KG1 (cell line): ENCODE measurements at regions not wholly inside any gene's neighbourhood (a gene's known extent, or its start where the extent isn't known, plus 50 kb on each side); places are given as distances from the start of the nearest gene placed in this dataset.
A peak's percentile ranks its signal among the peaks of the same experiment; 100 is the strongest.

ENCODE experiments used
- DNase-seq: peaks from one replicate; lab custom pipeline; 2025; lab: John Stamatoyannopoulos, UW

DNA sequence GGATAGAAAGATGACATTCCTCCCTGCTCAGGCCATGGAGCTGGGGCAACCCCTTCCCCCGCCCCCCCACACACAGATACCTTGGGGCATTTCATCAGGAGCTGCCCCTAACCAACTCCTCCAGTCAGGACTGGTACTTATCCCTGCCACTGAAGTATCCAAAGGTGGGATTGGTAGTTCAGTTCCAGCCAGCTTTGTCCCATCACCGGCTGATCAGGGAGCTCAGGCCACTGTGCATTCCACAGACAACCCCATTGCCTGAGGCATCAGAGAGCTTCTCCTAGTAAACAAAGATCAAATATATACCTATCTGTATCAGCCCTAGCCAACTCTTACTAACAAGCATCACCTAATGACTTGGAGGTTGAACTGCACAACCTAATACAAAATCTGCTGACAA lies 218.2 kb upstream of the FMR1 start:
- no peak for DNase-seq

DNA sequence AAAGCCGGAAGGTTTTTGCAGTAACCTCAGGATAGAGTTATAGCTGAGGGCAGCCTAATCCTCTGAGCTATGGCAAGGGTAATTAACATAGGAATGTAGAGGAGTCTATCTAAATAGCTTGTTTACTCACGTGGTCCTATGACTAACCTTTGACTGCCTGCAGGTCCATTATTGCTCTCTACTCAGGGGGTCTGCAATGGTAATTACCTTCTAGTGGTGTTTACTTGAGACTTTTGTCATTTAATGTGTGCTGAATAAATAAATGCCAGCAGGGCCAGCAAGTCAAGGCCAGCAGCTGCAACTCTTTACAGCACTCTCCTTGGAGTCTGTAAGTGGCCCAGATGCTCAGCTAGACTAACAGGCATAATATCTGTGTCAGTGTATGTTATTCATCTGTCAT lies 212.7 kb upstream of the FMR1 start:
- no peak for DNase-seq

DNA sequence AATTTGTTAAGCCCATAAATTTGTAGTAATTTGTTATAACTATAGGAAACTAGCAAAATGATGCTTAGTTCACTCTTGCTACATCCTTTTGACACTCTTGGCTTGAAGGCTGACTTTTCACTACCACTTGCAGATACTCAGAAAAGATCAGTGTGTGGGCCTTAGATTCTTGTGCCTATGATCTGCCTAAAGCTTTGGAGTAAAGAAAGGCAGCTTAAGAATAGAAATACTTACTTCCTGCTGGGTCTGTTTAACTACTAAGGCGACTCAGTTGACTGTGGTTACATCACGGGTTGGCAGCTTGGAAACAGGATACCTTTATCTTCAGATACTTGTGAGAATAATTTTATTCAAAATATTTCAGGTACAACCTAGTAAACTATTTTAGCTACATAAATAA lies 201.4 kb upstream of the FMR1 start:
- DNase-seq: no peak

DNA sequence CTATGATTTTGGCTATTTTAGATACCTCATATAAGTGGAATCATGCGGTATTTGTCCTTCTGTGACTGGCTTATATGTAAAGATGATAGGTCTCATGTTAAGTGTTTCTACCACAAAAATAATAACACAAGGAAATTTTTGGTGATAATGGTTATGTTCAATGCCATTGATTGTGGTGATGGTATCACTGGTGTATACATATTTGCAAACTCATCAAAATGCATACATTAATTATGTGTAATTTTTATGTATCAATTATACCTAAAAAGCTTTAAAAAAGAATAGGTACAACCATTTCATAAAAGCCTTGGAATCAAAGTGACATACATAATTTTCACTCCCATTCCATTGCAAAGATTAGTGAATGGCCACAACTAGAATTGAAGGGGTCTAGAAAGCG lies 178.3 kb upstream of the FMR1 start:
- no peak for DNase-seq

GRCh38 chrX:147735364-147735763 lies 176.4 kb upstream of the FMR1 start:
- DNase-seq: no peak

- no peak for DNase-seq
These were observed 175.7 kb upstream of the FMR1 start for GRCh38 chrX:147736045-147736444.

GRCh38 chrX:147737690-147738089 lies 174.0 kb upstream of the FMR1 start:
- DNase-seq: no peak

GRCh38 chrX:147738265-147738664 lies 173.5 kb upstream of the FMR1 start:
- DNase-seq: peak; percentile 1

DNA sequence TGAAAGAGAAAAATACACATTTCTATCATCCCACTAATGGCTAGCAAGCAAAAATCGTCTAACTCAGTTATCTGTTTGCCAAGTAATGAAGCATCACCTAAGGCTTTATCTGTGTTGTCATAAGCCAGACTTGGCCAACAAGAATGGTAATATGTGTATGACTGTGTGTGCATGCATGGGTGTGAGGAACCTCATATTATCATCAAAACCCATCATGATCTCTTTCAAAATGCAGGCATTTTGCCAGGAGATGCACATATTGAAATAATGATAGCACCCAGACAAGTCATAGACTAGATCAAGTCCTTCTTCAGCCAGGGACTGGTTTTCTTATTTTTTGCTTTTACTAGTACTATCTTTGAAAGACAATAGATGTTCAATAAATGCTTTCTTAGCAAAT lies 172.5 kb upstream of the FMR1 start:
- DNase-seq: no peak

DNA sequence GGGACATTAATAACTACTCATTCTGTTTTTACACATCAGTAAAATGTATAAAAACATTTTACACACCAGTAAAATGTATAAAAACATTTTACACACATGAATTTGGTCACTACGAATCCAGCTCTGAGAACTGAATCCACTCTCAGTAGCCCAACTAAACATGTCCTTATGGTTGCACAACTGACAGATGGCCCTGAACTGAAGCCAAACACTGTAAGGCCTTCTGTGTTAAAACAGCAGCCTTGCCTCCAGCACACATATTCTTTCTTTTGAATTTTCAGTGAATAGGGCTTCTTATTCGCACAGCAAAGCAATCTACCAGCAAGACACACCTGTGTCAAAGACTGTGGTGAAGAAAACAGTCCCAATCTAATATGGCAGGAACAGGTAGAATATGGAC lies 169.9 kb upstream of the FMR1 start:
- no peak for DNase-seq

GRCh38 chrX:147749308-147749707 lies 162.4 kb upstream of the FMR1 start:
- DNase-seq: no peak

DNA sequence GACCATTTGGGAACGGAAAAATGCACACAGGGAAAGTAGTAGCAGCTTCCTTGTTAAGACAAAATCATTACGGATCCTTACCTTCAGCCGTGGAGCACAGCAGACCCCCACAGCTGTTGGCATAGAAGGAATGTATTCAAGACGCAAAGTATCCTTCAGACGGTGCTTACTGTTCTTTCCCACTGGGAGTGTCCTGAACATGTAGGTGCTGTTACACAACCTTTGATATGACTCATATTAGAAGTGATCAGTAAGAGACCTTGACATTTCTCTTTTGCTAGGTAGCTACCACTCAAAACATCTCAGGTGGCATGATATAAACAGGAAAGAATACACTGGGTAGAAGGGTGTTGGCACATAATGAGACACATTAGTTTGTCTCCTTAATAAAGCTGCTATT lies 154.0 kb upstream of the FMR1 start:
- DNase-seq: no peak

DNA sequence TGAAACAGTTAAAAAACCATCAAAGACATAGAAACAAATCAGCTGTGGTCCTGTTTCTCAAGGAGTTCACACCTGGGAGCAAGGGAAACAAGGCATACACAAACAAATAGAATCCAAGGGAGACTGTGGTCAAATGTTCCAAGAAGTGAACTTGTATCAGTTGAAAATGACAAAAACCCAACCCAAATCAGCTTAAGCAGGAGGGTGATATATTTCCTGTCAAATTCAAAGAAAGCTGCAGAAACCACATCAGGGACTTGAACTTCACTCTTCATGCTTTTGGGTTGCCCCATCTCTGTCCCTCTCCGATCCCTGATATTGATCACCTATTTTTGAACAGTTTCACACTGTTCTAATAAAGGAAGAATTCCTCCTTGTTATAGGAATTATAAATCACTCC lies 148.6 kb upstream of the FMR1 start:
- no peak for DNase-seq

- DNase-seq: no peak
These were observed 146.9 kb upstream of the FMR1 start for GRCh38 chrX:147764868-147765267.

GRCh38 chrX:147770858-147771257 lies 140.9 kb upstream of the FMR1 start:
- DNase-seq: no peak

- no peak for DNase-seq
These were observed 134.7 kb upstream of the FMR1 start for GRCh38 chrX:147776988-147777387.

GRCh38 chrX:147779173-147779572 lies 132.5 kb upstream of the FMR1 start:
- DNase-seq: no peak

DNA sequence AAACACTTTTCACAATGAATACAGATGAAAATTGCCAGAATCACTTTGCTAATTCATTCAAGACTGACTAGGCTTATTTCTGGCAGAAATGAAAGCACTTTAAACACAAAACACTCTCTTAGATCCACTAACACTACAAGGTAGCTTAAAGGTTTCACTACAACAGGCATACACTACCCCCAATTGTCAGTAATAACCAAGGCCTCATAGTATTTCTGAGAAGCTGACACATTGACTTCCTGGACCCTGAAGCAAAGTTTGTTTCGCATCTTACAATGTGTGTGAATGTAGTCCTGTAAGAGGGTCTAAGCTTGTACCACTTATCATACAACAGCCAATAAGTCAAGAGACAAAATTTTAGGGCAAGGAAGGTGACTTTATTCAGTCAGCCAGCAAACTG lies 129.9 kb upstream of the FMR1 start:
- no peak for DNase-seq

GRCh38 chrX:147788641-147789350 lies 122.9 kb upstream of the FMR1 start:
- DNase-seq: no peak

GRCh38 chrX:147800663-147801062 lies 111.1 kb upstream of the FMR1 start:
- no peak for DNase-seq

DNA sequence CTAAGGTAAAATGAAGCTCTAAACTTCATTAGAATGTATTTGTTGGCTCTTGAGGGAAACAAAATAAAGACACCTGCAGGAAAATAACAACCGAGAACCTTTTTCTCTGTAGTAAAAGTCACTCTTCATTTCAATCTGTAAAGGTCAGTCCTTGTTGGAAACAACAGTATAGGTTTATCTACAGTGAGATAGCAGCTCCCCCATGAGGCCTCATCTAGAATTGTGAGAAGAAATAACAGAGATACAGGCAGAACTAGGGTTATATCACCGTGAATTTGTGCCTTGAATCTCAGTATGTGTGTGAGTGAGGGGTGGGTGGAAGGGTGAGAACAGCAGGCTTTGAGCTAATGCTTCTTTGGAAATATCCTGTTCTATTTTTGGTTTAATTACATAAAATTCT lies 107.8 kb upstream of the FMR1 start:
- no peak for DNase-seq

- DNase-seq: no peak
These were observed 99.9 kb upstream of the FMR1 start for GRCh38 chrX:147811803-147812202.

DNA sequence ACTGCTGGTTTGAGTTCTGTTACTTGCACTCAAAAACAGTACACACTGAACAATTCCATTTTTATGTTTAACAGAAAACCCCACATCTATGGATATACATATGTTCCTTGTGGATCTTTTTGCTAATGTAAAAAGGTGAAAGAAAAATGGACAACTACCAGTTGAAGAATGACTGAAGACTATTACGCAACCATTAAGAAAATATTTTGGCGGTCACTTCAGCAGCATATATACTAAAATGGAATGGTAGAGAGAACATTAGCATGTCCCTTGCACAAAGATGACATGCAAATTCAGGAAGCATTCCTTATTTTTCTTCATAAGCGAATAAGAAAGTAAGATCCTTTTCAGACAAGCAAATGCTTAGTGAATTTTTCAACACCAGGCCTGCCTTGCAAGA lies 84.6 kb upstream of the FMR1 start:
- no peak for DNase-seq

DNA sequence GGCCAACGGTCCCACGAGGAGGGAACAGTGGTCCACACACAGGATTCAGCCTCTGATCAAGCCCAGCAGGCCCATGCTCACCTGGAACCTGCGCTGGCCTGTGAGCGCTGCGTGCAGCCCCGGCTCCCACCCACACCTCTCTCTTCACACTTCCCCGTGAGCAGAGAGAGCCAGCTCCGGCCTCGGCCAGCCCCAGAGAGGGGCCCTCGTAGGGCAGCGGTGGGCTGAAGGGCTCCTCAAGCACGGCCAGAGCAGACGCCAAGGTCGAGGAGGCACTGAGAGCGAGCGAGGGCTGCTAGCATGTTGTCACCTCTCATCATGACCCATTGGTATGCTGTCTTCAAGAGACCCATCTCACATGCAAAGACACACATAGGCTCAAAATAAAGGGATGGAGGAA lies 83.0 kb upstream of the FMR1 start:
- no peak for DNase-seq
